Gastroesophageal sphincter (tissue), 3 donors: ENCODE measurements at regions not wholly inside any gene's neighbourhood (a gene's known extent, or its start where the extent isn't known, plus 50 kb on each side); places are given as distances from the start of the nearest gene placed in this dataset.

Experiments used
- CTCF ChIP-seq, 4 experiments: fragments of 200-600 bp in 2 of 4; fragments of 450-650 bp in 2 of 4; sonication (generic) in 1 of 4; IDR thresholded peaks; one replicate each; pipeline ENCODE4 v1.5.1; 2017 to 2019; ENCODE audit warnings: antibody characterized with exemption in 4 of 4, mild to moderate bottlenecking in 2 of 4, moderate library complexity in 2 of 4
- EP300 ChIP-seq: sonication (generic); formaldehyde crosslinking; IDR thresholded peaks from one replicate; pipeline ENCODE4 v1.6.1; 2017; ENCODE audit warnings: antibody characterized with exemption, mild to moderate bottlenecking

GRCh38 chr1:177464686-177465085 lies 293.9 kb downstream of the BRINP2 start:
- TF ChIP-seq EP300 (no peak), CTCF (IDR thresholded peaks at IDR 0.05) (no peak)
